Testis (tissue), 2 donors: ENCODE measurements at regions not wholly inside any gene's neighbourhood (a gene's known extent, or its start where the extent isn't known, plus 50 kb on each side); places are given as distances from the start of the nearest gene placed in this dataset.

Source experiments
- DNase-seq: peaks from one replicate; pipeline ENCODE4 v3.0.0-alpha.2; 2019
- H3K27ac ChIP-seq, 2 donors: fragments of 200-600 bp; sonication (generic); one replicate each; pipeline ENCODE4 v1.5.1; 2019
- H3K27me3 ChIP-seq: fragments of 200-600 bp; sonication (generic); one replicate; pipeline ENCODE4 v1.5.1; 2019
- H3K36me3 ChIP-seq: fragments of 200-600 bp; sonication (generic); one replicate; pipeline ENCODE4 v1.5.1; 2017; ENCODE audit warnings: low read depth; ENCODE audit errors: missing control alignments
- H3K4me1 ChIP-seq: fragments of 200-600 bp; sonication (generic); one replicate; pipeline ENCODE4 v1.5.1; 2019
- H3K4me3 ChIP-seq, 2 donors: fragments of 200-600 bp; sonication (generic); one replicate each; pipeline ENCODE4 v1.5.1; 2017 to 2019
- H3K9me3 ChIP-seq: fragments of 200-600 bp; sonication (generic); one replicate; pipeline ENCODE4 v1.5.1; 2017
- POLR2A ChIP-seq: fragments of 450-650 bp; IDR thresholded peaks from one replicate; pipeline ENCODE4 v1.6.1; 2017; ENCODE audit warnings: antibody characterized with exemption, mild to moderate bottlenecking, moderate library complexity
- WGBS, 2 donors: methylation state at CpG; one replicate each; pipeline ENCODE4 v1.1.5; 2018; 5-methylcytosine and 5-hydroxymethylcytosine counted together
- intact Hi-C: fragments of 100-400 bp; cut with DNase I; formaldehyde crosslinking; loops from one replicate; pipeline ENCODE4 v1.15.1; 2023; ENCODE audit warnings: low total_unique reads
- TF ChIP-seq, protein P1 (sequence below), 3 experiments: fragments of 450-650 bp in 2 of 3; fragments of 200-600 bp in 1 of 3; sonication (generic) in 1 of 3; IDR thresholded peaks; one replicate each; pipeline ENCODE4 v1.5.1; 2016 to 2019; ENCODE audit warnings: antibody characterized with exemption in 3 of 3, mild to moderate bottlenecking in 2 of 3, moderate library complexity in 1 of 3

DNA sequence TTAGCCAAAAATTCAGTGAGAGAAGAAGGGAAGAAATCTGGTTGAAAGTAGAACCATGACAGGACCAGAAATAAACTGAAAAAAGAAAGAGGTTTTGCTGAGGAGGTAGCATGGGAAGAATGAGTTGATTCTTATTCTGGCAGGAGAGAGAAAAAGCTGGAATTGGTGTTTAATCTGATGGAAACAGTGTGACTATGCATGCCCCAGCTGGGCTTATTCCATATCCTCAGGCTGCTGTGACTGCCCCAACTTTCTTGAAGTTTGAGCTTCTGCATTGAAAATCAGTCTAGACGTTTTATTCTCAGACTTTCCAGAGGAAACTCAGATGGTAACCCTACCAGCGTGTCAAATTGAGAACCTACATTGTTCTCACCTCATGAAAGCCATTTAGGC is 352.5 kb upstream of the DCBLD2 start:
- no peaks in the 10 kb centered on the region for H3K9me3 ChIP-seq
- WGBS, 2 donors = 71 to 74% methylated on average over 2 of the region's 2 CpGs
- no peaks in the 10 kb centered on the region for H3K27me3 ChIP-seq
- no peak for DNase-seq
- TF ChIP-seq, protein P1, sequence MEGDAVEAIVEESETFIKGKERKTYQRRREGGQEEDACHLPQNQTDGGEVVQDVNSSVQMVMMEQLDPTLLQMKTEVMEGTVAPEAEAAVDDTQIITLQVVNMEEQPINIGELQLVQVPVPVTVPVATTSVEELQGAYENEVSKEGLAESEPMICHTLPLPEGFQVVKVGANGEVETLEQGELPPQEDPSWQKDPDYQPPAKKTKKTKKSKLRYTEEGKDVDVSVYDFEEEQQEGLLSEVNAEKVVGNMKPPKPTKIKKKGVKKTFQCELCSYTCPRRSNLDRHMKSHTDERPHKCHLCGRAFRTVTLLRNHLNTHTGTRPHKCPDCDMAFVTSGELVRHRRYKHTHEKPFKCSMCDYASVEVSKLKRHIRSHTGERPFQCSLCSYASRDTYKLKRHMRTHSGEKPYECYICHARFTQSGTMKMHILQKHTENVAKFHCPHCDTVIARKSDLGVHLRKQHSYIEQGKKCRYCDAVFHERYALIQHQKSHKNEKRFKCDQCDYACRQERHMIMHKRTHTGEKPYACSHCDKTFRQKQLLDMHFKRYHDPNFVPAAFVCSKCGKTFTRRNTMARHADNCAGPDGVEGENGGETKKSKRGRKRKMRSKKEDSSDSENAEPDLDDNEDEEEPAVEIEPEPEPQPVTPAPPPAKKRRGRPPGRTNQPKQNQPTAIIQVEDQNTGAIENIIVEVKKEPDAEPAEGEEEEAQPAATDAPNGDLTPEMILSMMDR (IDR thresholded peaks at IDR 0.05) = no peak
- no peak for TF ChIP-seq POLR2A
- intact Hi-C loops = no loop called here
- H3K27ac ChIP-seq = no peak overlapping the region
- no peak overlapping the region for H3K4me3 ChIP-seq
- H3K4me1 ChIP-seq = peaks cover 9% of the 10 kb centered on the region
- no peaks in the 10 kb centered on the region for H3K36me3 ChIP-seq

DNA sequence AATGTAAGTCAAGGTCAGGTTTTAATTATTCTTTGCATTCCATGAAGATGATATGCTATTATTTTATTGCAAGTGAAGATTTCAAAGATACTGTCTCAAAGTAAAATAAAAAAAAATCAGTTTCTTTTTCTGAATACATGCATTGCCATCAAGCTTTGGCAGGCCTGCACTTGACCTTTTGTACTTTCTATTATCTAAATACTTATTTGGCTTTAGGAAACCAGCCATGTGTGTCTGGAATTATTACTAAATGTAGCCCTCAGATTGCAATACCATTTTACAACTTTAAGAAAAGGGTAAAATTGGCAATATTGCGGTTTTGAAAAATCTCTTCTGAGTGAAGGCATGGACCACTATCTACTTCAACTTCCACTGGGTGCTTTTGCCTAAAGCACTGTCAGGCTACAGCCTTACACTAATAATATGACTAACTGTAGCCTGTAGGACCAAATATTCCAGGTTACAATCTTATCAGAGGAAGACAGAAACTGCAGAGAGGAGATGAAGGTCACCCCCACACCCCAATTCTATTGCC is 349.4 kb upstream of the DCBLD2 start:
- no peaks in the 10 kb centered on the region for H3K27me3 ChIP-seq
- DNase-seq = peak; percentile 25
- no peaks in the 10 kb centered on the region for H3K9me3 ChIP-seq
- no peak overlapping the region for H3K27ac ChIP-seq
- no peaks in the 10 kb centered on the region for H3K36me3 ChIP-seq
- H3K4me1 ChIP-seq = peaks cover 19% of the 10 kb centered on the region
- intact Hi-C loops = no loop called here
- H3K4me3 ChIP-seq = no peak overlapping the region
- no peak for TF ChIP-seq POLR2A
- TF ChIP-seq, protein P1 (IDR thresholded peaks at IDR 0.05) = no peak
- WGBS, 2 donors = 49 to 50% methylated on average over 1 of the region's 1 CpG

DNA sequence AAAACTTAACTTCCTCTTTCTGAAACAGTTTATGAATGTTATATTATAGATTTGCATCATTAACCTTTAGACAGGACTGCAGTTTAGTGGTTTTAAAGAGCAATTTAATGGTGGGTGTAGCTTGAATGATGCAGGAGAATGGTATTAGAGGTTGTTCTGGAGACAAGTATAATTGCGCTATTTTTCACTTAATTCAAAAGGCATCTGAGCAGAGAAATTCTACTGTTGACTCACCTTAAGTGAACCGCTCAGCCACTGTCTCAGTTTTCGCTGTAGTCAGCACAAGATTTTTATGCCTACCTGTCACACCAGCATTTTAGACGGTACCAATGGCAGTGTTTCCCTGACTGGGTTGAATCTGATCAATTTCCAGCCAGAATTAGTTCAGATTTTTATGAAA is 348.8 kb upstream of the DCBLD2 start:
- no peak for DNase-seq

DNA sequence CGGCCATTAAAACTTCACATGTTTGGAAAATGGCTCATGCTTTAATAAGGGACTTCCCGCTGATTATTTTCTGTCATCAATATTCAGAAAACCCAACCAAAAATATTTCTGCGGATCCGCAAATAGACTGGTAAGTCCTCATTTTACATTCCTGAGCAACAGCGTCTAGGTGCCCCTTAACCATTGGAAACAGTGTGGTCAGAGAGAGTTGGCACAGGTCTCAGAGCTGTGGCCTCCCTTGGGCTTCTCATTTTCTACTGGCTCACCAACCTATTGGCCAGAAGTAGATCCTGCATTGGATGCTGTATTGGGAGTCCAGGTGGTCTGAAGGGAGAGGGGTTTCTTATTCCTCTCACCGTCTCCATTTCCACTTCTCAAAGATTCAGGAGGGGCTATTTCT is 348.1 kb upstream of the DCBLD2 start:
- no peaks in the 10 kb centered on the region for H3K9me3 ChIP-seq
- intact Hi-C loops = no loop called here
- no peak overlapping the region for H3K4me3 ChIP-seq
- peaks cover 19% of the 10 kb centered on the region for H3K4me1 ChIP-seq
- H3K36me3 ChIP-seq = no peaks in the 10 kb centered on the region
- DNase-seq = no peak
- 91% methylated on average over 6 of the region's 6 CpGs for WGBS, 2 donors
- TF ChIP-seq POLR2A = no peak
- TF ChIP-seq, protein P1 (IDR thresholded peaks at IDR 0.05) = no peak
- no peaks in the 10 kb centered on the region for H3K27me3 ChIP-seq
- H3K27ac ChIP-seq = no peak overlapping the region

More for the DNA sequence above, 348.8 kb upstream of the DCBLD2 start:
- 77 to 84% methylated on average over 4 of the region's 4 CpGs for WGBS, 2 donors
- Histone ChIP-seq H3K4me1 (peaks cover 19% of the 10 kb centered on the region), H3K27ac (no peak overlapping the region), H3K27me3 (no peaks in the 10 kb centered on the region), H3K4me3 (no peak overlapping the region), H3K9me3 (no peaks in the 10 kb centered on the region), H3K36me3 (no peaks in the 10 kb centered on the region)
- intact Hi-C loops = no loop called here
- TF ChIP-seq, protein P1 (IDR thresholded peaks at IDR 0.05) = no peak
- TF ChIP-seq POLR2A = no peak

DNA sequence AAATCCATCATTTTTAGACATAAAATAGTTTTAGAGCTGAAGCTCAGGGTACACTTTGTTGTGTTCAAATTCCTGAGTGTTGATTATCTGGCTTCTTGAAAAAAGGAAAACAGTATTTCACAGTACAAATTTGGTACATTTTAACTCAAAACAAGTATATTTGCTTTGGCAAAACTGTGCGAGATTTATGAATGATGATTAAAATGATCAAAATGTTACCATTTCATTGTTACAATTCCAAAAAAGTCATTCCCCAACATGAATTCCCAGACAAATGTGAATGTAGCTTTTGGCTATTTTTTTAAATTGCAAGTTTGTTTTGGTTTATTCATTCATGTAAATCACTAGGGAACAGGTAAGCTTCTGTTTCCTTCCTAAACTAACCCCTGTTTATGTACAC is 347.4 kb upstream of the DCBLD2 start:
- 34 to 47% methylated on average over 1 of the region's 1 CpG for WGBS, 2 donors

More for the DNA sequence above, 347.4 kb upstream of the DCBLD2 start:
- TF ChIP-seq, protein P1 (IDR thresholded peaks at IDR 0.05) = no peak
- TF ChIP-seq POLR2A = no peak
- Histone ChIP-seq H3K27me3 (no peaks in the 10 kb centered on the region), H3K9me3 (no peaks in the 10 kb centered on the region), H3K36me3 (no peaks in the 10 kb centered on the region), H3K27ac (no peak overlapping the region), H3K4me1 (peaks cover 19% of the 10 kb centered on the region), H3K4me3 (no peak overlapping the region)
- intact Hi-C loops = no loop called here
- DNase-seq = no peak
